ENCODE measurements at regions not wholly inside any gene's neighbourhood (a gene's known extent, or its start where the extent isn't known, plus 50 kb on each side); places are given as distances from the start of the nearest gene placed in this dataset.
"Not testable (repeated sequence)": the region's sequence is repeated elsewhere in the genome, so short reads cannot be mapped to it uniquely, and the experiment has no call there.

DNA sequence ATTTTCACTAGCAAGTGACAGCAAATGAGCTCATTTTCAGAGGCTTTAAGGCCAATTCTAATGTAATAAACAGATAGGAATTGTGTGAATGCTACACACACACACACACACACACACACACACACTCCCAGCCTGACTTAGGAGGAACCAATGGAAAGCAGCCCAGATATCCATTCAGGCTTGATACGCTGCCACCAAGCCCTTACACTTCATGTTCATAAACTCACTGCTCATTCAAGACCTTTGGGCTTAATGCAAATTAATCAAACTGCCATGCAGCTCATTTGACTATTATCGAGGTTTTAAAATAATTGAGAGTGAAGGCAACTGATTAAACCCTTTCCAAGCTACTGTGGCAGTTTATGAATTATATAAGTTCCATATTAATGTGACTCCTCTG, 298.9 kb upstream of the NCKAP5 start:
- Histone ChIP-seq H3K9me3 (ENCODE audit: insufficient read depth, low read length) (no peaks in the 10 kb centered on the region), H3K4me1 (ENCODE audit: low read length) (no peaks in the 10 kb centered on the region), H3K27ac (ENCODE audit: low read length) (no peak overlapping the region), H3K36me3 (replicated peaks; ENCODE audit: low read depth, low read length) (no peaks in the 10 kb centered on the region), H3K4me3 (ENCODE audit: low read length) (no peak overlapping the region), H3K79me2 (ENCODE audit: low read length) (no peaks in the 10 kb centered on the region), H4K20me1 (ENCODE audit: insufficient read depth, low read length) (no peaks in the 10 kb centered on the region), H3K9ac (ENCODE audit: low read length) (no peak overlapping the region), H2AFZ (ENCODE audit: low read depth, low read length) (no peak overlapping the region), H3K27me3 (ENCODE audit: low read depth, low read length) (peaks cover 34% of the 10 kb centered on the region), H3K4me2 (ENCODE audit: low read length) (no peak overlapping the region)
- TF ChIP-seq EZH2phosphoT487 (IDR thresholded peaks at IDR 0.05; ENCODE audit: low read depth), result no peak
- TF ChIP-seq, protein P1, sequence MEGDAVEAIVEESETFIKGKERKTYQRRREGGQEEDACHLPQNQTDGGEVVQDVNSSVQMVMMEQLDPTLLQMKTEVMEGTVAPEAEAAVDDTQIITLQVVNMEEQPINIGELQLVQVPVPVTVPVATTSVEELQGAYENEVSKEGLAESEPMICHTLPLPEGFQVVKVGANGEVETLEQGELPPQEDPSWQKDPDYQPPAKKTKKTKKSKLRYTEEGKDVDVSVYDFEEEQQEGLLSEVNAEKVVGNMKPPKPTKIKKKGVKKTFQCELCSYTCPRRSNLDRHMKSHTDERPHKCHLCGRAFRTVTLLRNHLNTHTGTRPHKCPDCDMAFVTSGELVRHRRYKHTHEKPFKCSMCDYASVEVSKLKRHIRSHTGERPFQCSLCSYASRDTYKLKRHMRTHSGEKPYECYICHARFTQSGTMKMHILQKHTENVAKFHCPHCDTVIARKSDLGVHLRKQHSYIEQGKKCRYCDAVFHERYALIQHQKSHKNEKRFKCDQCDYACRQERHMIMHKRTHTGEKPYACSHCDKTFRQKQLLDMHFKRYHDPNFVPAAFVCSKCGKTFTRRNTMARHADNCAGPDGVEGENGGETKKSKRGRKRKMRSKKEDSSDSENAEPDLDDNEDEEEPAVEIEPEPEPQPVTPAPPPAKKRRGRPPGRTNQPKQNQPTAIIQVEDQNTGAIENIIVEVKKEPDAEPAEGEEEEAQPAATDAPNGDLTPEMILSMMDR (IDR thresholded peaks at IDR 0.05; ENCODE audit: low read depth, low read length), result no peak

DNA sequence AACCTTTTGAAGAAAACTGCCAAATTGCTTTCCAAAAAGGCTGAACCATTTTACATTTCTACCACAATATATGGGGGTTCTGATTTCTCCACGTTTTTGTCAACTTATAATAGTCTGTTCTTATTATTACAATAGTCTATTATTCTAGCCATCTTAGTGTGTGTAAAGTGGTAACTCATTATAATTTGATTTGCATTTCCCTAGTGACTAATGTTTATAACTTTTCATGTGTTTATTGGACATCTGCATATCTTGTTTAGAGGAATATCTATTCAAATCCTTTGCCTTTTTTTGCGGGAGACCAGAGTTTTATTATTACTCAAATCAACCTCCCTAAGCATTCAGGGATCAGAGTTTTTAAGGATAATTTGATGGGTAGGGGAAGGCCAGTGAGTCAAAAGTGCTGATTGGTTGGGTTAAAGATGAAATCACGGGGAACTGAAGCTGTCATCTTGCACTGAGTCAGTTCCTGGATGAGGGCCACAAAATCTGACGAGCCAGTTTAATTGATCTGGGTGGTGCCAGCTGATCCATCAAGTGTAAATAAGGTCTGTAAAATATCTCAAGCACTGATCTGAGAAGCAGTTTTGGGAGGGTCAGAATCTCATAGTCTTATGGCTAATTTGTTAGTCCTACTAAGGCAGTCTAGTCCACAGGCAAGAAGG, 303.4 kb upstream of the NCKAP5 start:
- H3K4me1 ChIP-seq (ENCODE audit: low read length), result no peaks in the 10 kb centered on the region
- TF ChIP-seq, protein P1 (IDR thresholded peaks at IDR 0.05; ENCODE audit: low read depth, low read length), result no peak
- no peak for TF ChIP-seq EZH2phosphoT487 (IDR thresholded peaks at IDR 0.05; ENCODE audit: low read depth)
- H2AFZ ChIP-seq (ENCODE audit: low read depth, low read length), result no peak overlapping the region
- no peak overlapping the region for H3K4me3 ChIP-seq (ENCODE audit: low read length)
- H3K79me2 ChIP-seq (ENCODE audit: low read length), result no peaks in the 10 kb centered on the region
- peaks cover 23% of the 10 kb centered on the region for H3K27me3 ChIP-seq (ENCODE audit: low read depth, low read length)
- H3K36me3 ChIP-seq (replicated peaks; ENCODE audit: low read depth, low read length), result no peaks in the 10 kb centered on the region
- no peaks in the 10 kb centered on the region for H4K20me1 ChIP-seq (ENCODE audit: insufficient read depth, low read length)
- no peak overlapping the region for H3K9ac ChIP-seq (ENCODE audit: low read length)
- no peak overlapping the region for H3K4me2 ChIP-seq (ENCODE audit: low read length)
- H3K27ac ChIP-seq (ENCODE audit: low read length), result no peak overlapping the region
- H3K9me3 ChIP-seq (ENCODE audit: insufficient read depth, low read length), result no peaks in the 10 kb centered on the region

DNA sequence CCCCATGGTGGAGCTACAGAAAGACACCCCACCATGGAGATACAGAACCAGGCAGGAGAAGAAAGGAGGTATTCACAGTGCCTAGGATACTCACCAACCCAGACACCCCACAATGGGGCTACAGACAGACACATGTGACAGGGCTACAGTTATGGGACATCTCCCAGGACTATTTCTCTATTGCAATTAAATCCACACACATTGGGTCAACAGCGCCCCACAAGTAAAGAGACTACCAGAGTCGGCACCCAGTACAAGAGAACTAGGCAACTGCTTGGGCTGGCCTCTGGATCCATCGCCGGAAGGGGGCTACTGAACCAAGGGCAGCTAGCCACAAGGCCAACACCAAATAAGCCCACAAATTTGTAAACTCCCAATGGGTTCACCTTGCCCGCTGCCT, 310.1 kb upstream of the NCKAP5 start:
- Histone ChIP-seq H3K4me1 (ENCODE audit: low read length) (peaks cover 3% of the 10 kb centered on the region; the same call in 1 of the 2 replicates), H3K9me3 (ENCODE audit: insufficient read depth, low read length) (no peaks in the 10 kb centered on the region), H3K27me3 (ENCODE audit: low read depth, low read length) (peaks cover 51% of the 10 kb centered on the region), H4K20me1 (ENCODE audit: insufficient read depth, low read length) (no peaks in the 10 kb centered on the region), H3K36me3 (replicated peaks; ENCODE audit: low read depth, low read length) (no peaks in the 10 kb centered on the region), H3K4me3 (ENCODE audit: low read length) (no peak overlapping the region), H3K9ac (ENCODE audit: low read length) (no peak overlapping the region), H3K4me2 (ENCODE audit: low read length) (no peak overlapping the region), H3K79me2 (ENCODE audit: low read length) (no peaks in the 10 kb centered on the region), H2AFZ (ENCODE audit: low read depth, low read length) (no peak overlapping the region), H3K27ac (ENCODE audit: low read length) (no peak overlapping the region)
- TF ChIP-seq, protein P1 (IDR thresholded peaks at IDR 0.05; ENCODE audit: low read depth, low read length), result no peak
- TF ChIP-seq EZH2phosphoT487 (IDR thresholded peaks at IDR 0.05; ENCODE audit: low read depth), result no peak

DNA sequence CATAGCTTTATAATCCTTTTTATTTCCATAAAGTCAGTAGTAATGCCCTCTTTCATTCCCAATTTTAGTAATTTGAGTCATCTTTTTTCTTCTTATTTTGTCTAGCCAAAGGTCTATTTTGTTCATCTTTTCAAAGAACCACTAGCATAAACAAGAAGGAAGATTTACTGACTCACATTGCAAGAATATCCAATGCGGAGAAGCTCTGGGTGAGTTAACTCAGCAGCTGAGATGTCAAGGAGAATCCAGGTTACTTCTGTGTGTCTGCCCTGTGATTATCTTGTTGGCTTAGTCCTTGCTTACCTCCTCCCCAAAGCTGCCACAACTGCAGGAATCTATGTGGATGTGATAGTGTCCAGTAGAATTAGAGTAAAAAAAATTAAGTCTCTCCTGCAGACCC, 311.4 kb upstream of the NCKAP5 start:
- no peak for TF ChIP-seq EZH2phosphoT487 (IDR thresholded peaks at IDR 0.05; ENCODE audit: low read depth)
- TF ChIP-seq, protein P1 (IDR thresholded peaks at IDR 0.05; ENCODE audit: low read depth, low read length), result no peak
- Histone ChIP-seq H3K9ac (ENCODE audit: low read length) (no peak overlapping the region), H3K27me3 (ENCODE audit: low read depth, low read length) (peaks cover 59% of the 10 kb centered on the region)

DNA sequence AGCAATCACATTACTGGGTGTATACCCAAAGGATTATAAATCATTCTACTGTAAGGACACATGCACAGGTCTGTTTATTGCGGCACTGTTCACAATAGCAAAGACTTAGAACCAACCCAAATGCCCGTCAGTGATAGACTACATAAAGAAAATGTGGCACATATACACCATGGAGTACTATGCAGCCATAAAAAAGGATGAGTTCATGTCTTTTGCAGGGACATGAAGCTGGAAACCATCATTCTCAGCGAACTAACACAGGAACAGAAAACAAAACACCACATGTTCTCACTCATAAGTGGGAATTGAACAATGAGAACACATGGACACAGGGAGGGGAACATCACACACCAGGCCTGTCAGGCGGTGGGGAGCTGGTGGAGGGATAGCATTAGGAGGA, 313.9 kb upstream of the NCKAP5 start:
- H3K36me3 ChIP-seq (replicated peaks; ENCODE audit: low read depth, low read length); H3K4me1 ChIP-seq (ENCODE audit: low read length); H3K9ac ChIP-seq (ENCODE audit: low read length); H4K20me1 ChIP-seq (ENCODE audit: insufficient read depth, low read length); H3K27ac ChIP-seq (ENCODE audit: low read length); H3K4me3 ChIP-seq (ENCODE audit: low read length); H3K79me2 ChIP-seq (ENCODE audit: low read length); H3K9me3 ChIP-seq (ENCODE audit: insufficient read depth, low read length); H2AFZ ChIP-seq (ENCODE audit: low read depth, low read length); H3K4me2 ChIP-seq (ENCODE audit: low read length): not testable (repeated sequence)
- H3K27me3 ChIP-seq (ENCODE audit: low read depth, low read length), result peaks cover 70% of the 10 kb centered on the region

More for the DNA sequence above, 311.4 kb upstream of the NCKAP5 start:
- Histone ChIP-seq H3K79me2 (ENCODE audit: low read length) (no peaks in the 10 kb centered on the region), H4K20me1 (ENCODE audit: insufficient read depth, low read length) (no peaks in the 10 kb centered on the region), H3K27ac (ENCODE audit: low read length) (no peak overlapping the region), H3K4me3 (ENCODE audit: low read length) (no peak overlapping the region), H3K4me1 (ENCODE audit: low read length) (peaks cover 9% of the 10 kb centered on the region; the same call in 1 of the 2 replicates), H3K4me2 (ENCODE audit: low read length) (no peak overlapping the region), H3K36me3 (replicated peaks; ENCODE audit: low read depth, low read length) (no peaks in the 10 kb centered on the region), H3K9me3 (ENCODE audit: insufficient read depth, low read length) (no peaks in the 10 kb centered on the region), H2AFZ (ENCODE audit: low read depth, low read length) (no peak overlapping the region)

Measured in OCI-LY3 (cell line).